Keratinocyte (primary cell): ENCODE measurements at regions not wholly inside any gene's neighbourhood (a gene's known extent, or its start where the extent isn't known, plus 50 kb on each side); places are given as distances from the start of the nearest gene placed in this dataset.

Experiments used
- DNase-seq: peaks from one replicate; pipeline ENCODE4 v3.0.0-alpha.2; 2011; ENCODE audit warnings: low read depth, missing footprints, low spot score
- FAIRE-seq: peaks from 2 replicates; lab custom pipeline; 2011; peaks lifted over from hg19 to GRCh38; lab: Jason Lieb, UNC
- H2AFZ ChIP-seq: 2 replicates; pipeline ENCODE4 v1.6.0; 2012; ENCODE audit warnings: low read length, control low read depth, inconsistent platforms; ENCODE audit not compliant: control insufficient read depth
- H3K27ac ChIP-seq: 2 replicates; pipeline ENCODE4 v1.5.1; 2011; ENCODE audit warnings: low read length; ENCODE audit not compliant: control insufficient read depth, insufficient read depth
- H3K27me3 ChIP-seq: 3 replicates; pipeline ENCODE4 v1.6.0; 2011; ENCODE audit warnings: low read length; ENCODE audit not compliant: control insufficient read depth, insufficient read depth; ENCODE audit errors: extremely low read depth
- H3K36me3 ChIP-seq, 2 experiments: 2 replicates in 1 of 2; 3 replicates in 1 of 2; pipeline ENCODE4 v1.5.1; 2011; ENCODE audit warnings: low read length in 2 of 2, mild to moderate bottlenecking in 1 of 2; ENCODE audit not compliant: control insufficient read depth in 2 of 2, insufficient read depth in 2 of 2; ENCODE audit errors: extremely low read depth in 1 of 2
- H3K4me1 ChIP-seq: 3 replicates; pipeline ENCODE4 v1.5.1; 2011; ENCODE audit warnings: low read length; ENCODE audit not compliant: control insufficient read depth, insufficient read depth; ENCODE audit errors: extremely low read depth
- H3K4me2 ChIP-seq: 3 replicates; pipeline ENCODE4 v1.6.0; 2011; ENCODE audit warnings: low read depth, low read length; ENCODE audit not compliant: control insufficient read depth, insufficient read depth; ENCODE audit errors: extremely low read depth
- H3K4me3 ChIP-seq, 3 experiments: fragments of 200-600 bp in 1 of 3; sonication (generic) in 1 of 3; 2 replicates in 2 of 3; 3 replicates in 1 of 3; pipeline ENCODE4 v1.5.1; 2011 to 2016; ENCODE audit warnings: low read length in 3 of 3, mild to moderate bottlenecking in 3 of 3, control low read depth in 2 of 3, inconsistent platforms in 1 of 3, low read depth in 1 of 3, mixed read lengths in 1 of 3, mixed run types in 1 of 3, moderate library complexity in 1 of 3; ENCODE audit not compliant: control insufficient read depth in 2 of 3, insufficient read depth in 2 of 3; ENCODE audit errors: extremely low read depth in 1 of 3
- H3K79me2 ChIP-seq: 2 replicates; pipeline ENCODE4 v1.6.0; 2012; ENCODE audit warnings: low read length; ENCODE audit not compliant: control insufficient read depth, insufficient read depth
- H3K9ac ChIP-seq: 3 replicates; pipeline ENCODE4 v1.6.0; 2011; ENCODE audit warnings: low read length; ENCODE audit not compliant: control insufficient read depth, insufficient read depth; ENCODE audit errors: extremely low read depth
- H3K9me1 ChIP-seq: 3 replicates; pipeline ENCODE4 v1.6.0; 2011; ENCODE audit warnings: low read length; ENCODE audit not compliant: control insufficient read depth, insufficient read depth; ENCODE audit errors: extremely low read depth
- H3K9me3 ChIP-seq: 2 replicates; pipeline ENCODE4 v1.5.1; 2012; ENCODE audit warnings: low read depth, low read length; ENCODE audit not compliant: control insufficient read depth
- H4K20me1 ChIP-seq: 3 replicates; pipeline ENCODE4 v1.6.0; 2011; ENCODE audit warnings: low read length; ENCODE audit not compliant: control insufficient read depth, insufficient read depth; ENCODE audit errors: extremely low read depth
- CTCF ChIP-seq, 3 experiments: IDR thresholded peaks in 1 of 3; conservative IDR thresholded peaks in 1 of 3; optimal IDR thresholded peaks in 1 of 3; 2 replicates in 2 of 3; 3 replicates in 1 of 3; pipeline versions ENCODE3 to v1.5.1; 2011; ENCODE audit warnings: low read length in 3 of 3, mild to moderate bottlenecking in 3 of 3, moderate library complexity in 2 of 3, control low read depth in 1 of 3, inconsistent platforms in 1 of 3; ENCODE audit not compliant: insufficient read depth in 2 of 3; ENCODE audit errors: extremely low read depth in 1 of 3
- EZH2 ChIP-seq: IDR thresholded peaks from one replicate; pipeline ENCODE4 v1.6.1; 2012; ENCODE audit warnings: inconsistent platforms, mild to moderate bottlenecking, low read length, moderate library complexity
- dilution Hi-C: fragments of 300-500 bp; cut with MboI; formaldehyde crosslinking; loops from one replicate; pipeline ENCODE4 v1.7.0; 2020; ENCODE audit warnings: low sequenced_read_pairs; ENCODE audit not compliant: extremely low pct_ligation_motif_present

GRCh38 chr1:194372266-194372665, 1185.9 kb upstream of the B3GALT2 start:
- Histone ChIP-seq H3K27ac (no peak overlapping the region), H3K27me3 (no peaks in the 10 kb centered on the region), H3K79me2 (no peaks in the 10 kb centered on the region), H3K36me3 (no peaks in the 10 kb centered on the region), H3K4me2 (no peak overlapping the region), H3K9me3 (no peaks in the 10 kb centered on the region), H3K9ac (no peak overlapping the region), H3K4me3 (no peak overlapping the region), H3K9me1 (no peaks in the 10 kb centered on the region), H2AFZ (no peak overlapping the region), H4K20me1 (no peaks in the 10 kb centered on the region), H3K4me1 (peaks cover 2% of the 10 kb centered on the region)
- TF ChIP-seq CTCF (optimal IDR thresholded peaks at IDR 0.05 in 1 of 3, IDR thresholded peaks at IDR 0.05 in 1 of 3, conservative IDR thresholded peaks at IDR 0.05 in 1 of 3; ENCODE audit: extremely low read depth in 1 of 3, insufficient read depth in 2 of 3, low read length in 3 of 3) (no peak), EZH2 (no peak)
- DNase-seq = no peak
- dilution Hi-C loops = no loop called here
- FAIRE-seq = no peak

GRCh38 chr1:194369622-194370021, 1183.2 kb upstream of the B3GALT2 start:
- no peak for FAIRE-seq
- dilution Hi-C loops = no loop called here
- H3K4me2 ChIP-seq = no peak overlapping the region
- H3K9me1 ChIP-seq = no peaks in the 10 kb centered on the region
- H3K9me3 ChIP-seq = no peaks in the 10 kb centered on the region
- H4K20me1 ChIP-seq = no peaks in the 10 kb centered on the region
- peaks cover 2% of the 10 kb centered on the region for H3K4me1 ChIP-seq
- H2AFZ ChIP-seq = no peak overlapping the region
- no peak overlapping the region for H3K4me3 ChIP-seq
- H3K9ac ChIP-seq = no peak overlapping the region
- TF ChIP-seq EZH2 (no peak), CTCF (optimal IDR thresholded peaks at IDR 0.05 in 1 of 3, IDR thresholded peaks at IDR 0.05 in 1 of 3, conservative IDR thresholded peaks at IDR 0.05 in 1 of 3; ENCODE audit: extremely low read depth in 1 of 3, insufficient read depth in 2 of 3, low read length in 3 of 3) (no peak)
- H3K36me3 ChIP-seq = no peaks in the 10 kb centered on the region
- no peak overlapping the region for H3K27ac ChIP-seq
- H3K27me3 ChIP-seq = no peaks in the 10 kb centered on the region
- no peaks in the 10 kb centered on the region for H3K79me2 ChIP-seq
- no peak for DNase-seq
